D721Med (cell line): ENCODE measurements at regions not wholly inside any gene's neighbourhood (a gene's known extent, or its start where the extent isn't known, plus 50 kb on each side); places are given as distances from the start of the nearest gene placed in this dataset.

Experiments used
- DNase-seq: peaks from one replicate; pipeline ENCODE4 v3.0.0; 2011; ENCODE audit warnings: low spot score; ENCODE audit not compliant: insufficient read length
- FAIRE-seq: peaks from 2 replicates; lab custom pipeline; 2011; peaks lifted over from hg19 to GRCh38; lab: Jason Lieb, UNC
- CTCF ChIP-seq: IDR thresholded peaks from 2 replicates; pipeline ENCODE4 v1.5.1; 2012; ENCODE audit warnings: mild to moderate bottlenecking, control low read depth; ENCODE audit not compliant: insufficient read depth; ENCODE audit errors: missing control alignments

DNA sequence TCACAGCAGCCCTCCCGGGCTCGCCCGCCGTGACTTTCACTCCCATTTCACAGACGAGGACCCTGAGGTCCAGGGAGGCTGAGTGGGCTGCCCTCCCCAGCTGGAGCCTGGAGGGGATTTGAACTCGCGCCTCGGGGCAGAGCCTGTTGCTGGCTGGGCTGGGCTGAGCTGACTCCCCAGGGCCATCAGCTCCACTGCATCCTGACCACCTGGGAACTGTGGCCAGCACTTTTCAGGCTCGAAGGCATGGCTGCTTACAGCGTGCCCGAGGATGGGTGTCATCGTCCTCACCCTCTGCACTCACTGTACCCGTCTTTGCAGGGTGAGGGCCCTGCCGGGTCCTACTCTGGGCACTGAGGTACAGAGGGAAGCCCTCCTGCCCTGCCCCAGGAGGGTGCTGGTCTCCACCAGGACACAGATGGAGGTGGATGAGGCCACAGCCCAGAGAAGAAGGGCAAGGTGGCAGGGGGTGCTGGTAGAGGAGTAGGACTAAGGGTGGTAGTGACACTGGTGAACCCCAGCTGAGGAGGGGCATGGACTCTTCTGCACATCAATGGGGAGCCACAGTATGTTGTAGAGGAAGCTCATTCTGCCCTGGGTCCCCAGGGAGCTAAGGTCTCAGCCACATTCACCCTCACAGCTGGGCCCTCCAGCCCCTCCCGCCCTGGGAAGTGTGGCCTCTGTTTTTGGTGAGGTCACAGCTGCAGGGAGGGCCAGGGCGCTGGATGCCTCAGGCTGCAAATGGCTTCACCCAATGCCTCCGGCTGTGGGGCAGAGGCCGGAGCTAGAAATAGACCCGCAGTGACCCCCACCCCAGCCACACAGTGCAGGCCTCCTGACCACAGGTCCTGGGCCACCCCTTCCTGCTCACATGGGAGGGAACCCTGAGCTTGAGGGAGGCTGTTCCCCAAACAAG is 365.1 kb upstream of the SFSWAP start:
- DNase-seq = no peak
- no peak for FAIRE-seq
- no peak for TF ChIP-seq CTCF

GRCh38 chr12:131346555-131347344 is 364.1 kb upstream of the SFSWAP start:
- TF ChIP-seq CTCF = no peak
- DNase-seq = no peak
- no peak for FAIRE-seq

DNA sequence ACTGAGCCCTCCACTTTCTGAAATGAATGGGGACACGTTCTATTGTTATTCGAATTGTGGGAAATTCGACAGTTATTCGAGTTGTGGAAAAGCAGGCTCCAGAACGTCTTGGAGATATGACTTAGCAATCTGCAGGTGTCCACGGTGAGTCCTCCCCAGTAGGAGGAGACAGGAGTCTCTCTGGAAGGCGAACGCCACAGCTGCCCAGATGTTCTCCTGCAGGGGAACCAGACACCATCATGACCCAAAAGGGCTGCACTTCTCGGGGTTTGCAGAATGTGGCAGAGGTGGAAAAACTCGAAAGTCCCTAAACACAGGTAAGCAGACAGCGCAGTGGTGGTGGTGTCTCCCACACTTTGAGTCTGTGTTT is 363.6 kb upstream of the SFSWAP start:
- DNase-seq (no peak), FAIRE-seq (no peak)
- no peak for TF ChIP-seq CTCF

- FAIRE-seq (no peak), DNase-seq (no peak)
- TF ChIP-seq CTCF = no peak
These were observed 363.2 kb upstream of the SFSWAP start for GRCh38 chr12:131347732-131348131.

DNA sequence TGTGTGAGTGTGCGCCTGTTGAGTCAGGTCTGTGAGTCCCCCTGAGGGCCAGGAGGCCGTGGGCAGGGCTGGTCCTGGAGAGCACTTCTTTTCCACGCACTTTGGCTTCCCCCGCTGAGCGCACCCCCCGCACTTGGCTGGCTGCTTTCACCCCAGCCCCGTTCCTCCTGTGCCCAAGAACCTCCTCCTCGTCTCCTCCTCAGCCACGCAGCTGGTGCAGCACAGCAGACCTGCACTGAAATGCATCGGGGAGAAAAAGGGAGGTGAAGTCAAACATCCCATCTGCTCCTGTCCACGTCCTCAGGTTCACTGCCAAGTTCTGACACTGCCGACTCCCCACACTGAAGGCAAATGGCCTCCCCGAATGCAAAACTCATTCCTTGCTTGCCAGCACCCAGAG is 362.7 kb upstream of the SFSWAP start:
- FAIRE-seq (no peak), DNase-seq (no peak)

DNA sequence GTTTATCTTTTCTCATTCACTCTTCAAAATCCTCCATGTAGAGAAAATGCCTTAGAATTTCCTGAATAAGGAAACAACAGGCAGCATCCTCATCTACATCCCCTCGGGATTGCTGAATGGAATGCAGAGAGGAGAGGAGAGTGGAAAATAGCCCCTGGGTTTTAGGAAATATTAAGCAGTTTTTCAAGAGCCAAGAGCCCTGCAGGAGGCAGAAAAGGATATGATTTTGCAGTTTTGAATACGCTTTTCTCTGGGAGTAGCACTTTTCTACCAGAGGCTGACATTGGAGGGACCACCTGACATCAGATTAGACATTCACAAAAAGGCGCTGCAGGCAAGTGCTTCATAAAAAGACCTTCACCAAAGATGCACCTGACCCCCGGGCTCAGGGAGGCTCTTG is 362.2 kb upstream of the SFSWAP start:
- no peak for FAIRE-seq
- DNase-seq = no peak
- no peak for TF ChIP-seq CTCF

More for the DNA sequence above, 362.7 kb upstream of the SFSWAP start:
- no peak for TF ChIP-seq CTCF
